ENCODE measurements at regions not wholly inside any gene's neighbourhood (a gene's known extent, or its start where the extent isn't known, plus 50 kb on each side); places are given as distances from the start of the nearest gene placed in this dataset.

DNA sequence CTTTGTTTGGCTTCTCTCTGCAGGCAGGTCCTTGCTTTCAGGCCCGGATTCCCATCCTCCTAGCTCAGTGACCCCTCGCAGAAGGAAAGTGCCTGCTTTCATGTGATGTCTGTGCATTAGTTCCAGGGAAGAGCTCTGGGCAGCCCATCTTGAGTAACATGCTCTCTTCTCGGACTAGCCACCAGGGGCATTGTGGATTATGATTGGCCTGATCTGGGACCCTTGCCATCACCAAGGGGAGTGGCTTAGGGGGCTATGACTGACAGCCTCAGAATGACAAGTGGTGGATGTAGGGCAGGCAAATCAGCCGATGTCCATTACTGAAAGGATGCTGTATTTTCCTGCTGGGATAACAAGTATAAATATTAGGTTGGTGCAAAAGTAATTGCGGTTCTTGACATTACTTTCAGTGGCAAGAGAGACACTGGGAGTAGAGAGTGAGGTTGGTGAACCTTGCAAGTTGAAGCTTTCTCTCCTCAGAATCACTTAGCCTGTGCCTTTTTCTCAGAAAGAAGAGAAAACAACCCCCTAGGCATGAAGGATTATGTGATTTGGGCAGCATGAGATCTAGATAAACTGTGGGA is 71.5 kb upstream of the MPHOSPH6 start:
- no peak for DNase-seq (ENCODE audit: low read depth, low spot score)

DNA sequence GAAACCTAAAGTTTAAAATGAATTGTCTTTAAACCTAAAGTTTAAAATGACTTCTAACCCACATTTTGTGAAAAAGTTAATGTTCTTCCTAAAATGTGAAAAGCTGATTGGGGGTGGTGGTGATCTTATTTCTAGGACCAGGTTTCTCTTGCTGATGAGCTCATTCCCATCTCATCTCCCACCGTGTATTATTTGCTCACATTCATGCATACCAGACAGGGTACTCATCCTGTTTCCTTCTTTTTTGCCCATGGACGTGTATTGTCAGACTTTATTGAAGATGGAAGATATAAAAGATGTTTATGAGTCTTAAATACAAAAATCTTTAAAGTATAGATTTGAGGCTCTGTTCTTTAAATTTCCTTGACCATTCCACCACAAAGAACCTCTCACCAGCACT is 70.1 kb upstream of the MPHOSPH6 start:
- no peak for DNase-seq (ENCODE audit: low read depth, low spot score)

DNA sequence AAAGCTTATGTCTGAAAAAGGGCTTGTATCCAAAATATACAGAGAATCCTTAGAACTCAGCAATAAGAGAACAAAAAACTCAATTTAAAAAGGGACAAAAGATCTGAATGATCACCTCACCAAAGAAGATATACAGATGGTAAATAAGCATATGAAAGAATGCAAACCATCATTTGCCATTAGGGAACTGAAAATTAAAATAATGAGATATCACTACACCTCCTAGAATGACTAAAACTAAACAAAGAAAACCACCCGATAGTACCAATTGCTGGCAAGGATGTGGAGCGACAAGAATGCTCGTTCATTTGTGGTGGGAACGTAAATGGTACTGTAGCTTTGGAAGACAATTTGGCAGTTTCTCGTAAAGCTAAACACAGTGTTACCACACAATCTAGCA is 66.9 kb upstream of the MPHOSPH6 start:
- DNase-seq (ENCODE audit: low read depth, low spot score) = no peak

DNA sequence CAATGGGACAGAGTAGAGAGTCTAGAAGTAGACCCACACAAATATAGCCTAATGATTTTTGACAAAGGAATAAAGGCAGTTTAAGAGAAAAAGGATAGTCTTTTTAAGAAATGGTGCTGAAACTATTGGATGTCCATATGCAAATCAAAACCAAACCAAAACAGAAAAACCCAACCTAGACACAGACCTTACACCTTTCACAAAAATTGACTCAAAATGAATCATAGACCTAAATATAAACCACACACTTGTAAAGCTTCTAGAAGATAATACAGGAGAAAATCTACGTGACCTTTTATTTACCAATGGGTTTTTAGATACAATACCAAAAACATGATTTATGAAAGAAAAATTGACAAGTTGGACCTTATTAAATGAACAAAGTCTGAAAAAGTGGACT is 66.4 kb upstream of the MPHOSPH6 start:
- DNase-seq (ENCODE audit: low read depth, low spot score) = no peak

DNA sequence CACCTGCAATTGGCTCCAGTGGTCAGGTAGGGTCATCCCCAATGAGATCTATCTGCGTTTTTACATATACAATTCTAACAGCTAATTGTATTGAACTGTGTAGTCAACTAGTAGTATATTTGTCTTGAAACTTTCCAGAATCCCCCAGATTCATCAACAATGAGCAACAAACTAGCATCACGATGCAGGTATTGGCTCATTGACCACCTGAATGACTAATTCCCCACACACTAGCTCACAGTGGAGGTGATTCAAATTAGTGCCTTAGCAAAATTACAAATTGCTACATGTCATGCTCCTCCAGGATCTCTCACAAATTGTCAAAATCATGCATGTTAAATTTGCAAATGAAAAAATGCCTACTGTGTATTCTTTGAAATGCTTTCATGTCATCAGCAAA is 62.8 kb upstream of the MPHOSPH6 start:
- DNase-seq (ENCODE audit: low read depth, low spot score) = no peak

DNA sequence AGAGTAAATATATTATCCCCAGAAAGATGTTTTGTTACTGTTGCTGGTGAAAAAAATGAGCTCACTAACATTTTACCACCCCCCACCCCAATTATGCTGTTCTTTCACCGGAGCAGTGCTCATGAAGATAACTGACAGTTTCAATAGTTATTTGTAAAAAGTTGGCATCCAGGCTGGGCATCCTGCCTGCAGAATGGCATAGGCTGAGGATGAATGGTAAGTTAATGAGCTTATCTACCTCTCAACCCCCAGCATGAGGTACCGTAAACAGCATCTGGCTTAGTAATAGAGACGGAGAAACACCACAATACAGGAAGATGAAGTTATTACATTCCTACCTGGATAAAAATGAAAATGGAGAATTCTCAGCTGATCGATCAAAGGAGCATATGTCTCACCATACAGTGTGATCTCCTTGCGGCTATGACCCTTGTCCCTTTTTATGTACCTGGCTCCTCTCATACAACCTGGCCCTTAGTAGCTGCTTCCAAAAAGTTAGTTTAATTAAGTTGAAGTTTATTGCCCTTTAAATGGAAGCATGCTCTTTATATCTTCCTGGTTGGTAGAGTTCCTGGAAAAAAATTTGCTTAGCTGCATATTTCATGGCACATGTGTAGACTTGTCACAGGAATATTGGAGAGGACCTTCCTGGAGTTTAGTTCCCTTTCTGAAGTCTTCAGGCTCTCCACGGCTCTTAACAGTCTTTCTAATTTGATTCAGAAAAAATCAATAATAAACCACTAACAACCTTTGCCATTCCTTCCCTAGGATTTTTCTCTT is 61.2 kb upstream of the MPHOSPH6 start:
- DNase-seq (ENCODE audit: low read depth, low spot score) = no peak

DNA sequence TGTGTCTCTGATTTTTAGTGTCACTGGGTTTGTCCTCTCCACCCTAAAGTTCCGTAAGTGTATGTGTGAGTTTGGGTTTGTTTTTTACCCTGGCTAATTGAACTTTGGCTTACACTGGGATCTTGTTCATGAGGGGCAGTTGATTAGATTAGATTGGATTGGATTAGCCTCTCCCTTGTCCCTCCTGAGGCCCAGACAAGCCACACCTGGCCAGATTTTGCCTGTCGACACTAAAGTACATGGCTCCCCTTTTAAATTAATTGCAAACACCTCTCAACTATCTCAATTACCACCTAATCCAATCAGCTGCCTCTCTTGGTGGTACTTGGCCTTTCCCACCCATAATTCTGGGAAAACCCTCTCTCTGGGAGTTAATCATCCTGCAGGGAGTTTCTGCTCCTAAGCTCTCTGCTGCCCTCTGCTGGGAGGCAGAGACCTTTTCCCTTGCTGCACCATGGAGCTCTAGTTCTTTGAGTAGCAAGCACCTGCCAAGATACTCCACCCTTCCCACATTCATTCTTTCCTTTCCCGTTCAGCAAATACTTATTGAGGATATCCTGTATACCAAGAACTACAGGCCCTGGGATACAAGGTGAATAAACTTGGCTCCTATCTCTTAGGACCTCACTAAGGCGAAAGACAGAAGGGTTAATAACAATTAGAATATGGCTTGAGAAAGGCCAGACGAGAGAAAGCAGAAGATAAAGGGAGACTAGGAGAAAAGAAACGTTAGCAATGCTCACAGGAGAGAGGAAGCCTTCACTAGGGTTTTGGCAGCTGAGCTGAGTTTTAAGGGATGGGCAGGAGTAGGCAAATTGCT is 60.0 kb upstream of the MPHOSPH6 start:
- DNase-seq (ENCODE audit: low read depth, low spot score) = peak; percentile 8

DNA sequence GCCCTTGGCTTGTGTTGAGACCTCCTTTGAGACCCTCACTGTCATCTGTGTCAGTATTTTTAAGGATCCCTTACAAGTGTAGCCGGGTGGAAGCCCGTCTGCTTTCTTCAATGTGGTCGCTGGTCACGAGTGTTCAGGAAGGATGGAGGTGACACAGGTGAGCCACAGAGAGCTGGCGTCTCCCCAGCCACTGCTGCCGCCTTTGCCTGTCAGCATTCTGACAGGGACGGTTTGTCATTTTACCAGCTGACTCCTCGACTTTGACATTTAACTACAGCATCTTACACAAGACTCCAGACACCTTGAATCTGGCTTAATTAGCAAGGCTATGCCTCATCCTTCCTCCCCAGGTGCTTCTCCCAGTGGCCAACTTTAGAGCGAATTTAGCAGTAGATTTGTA is 56.3 kb upstream of the MPHOSPH6 start:
- no peak for DNase-seq (ENCODE audit: low read depth, low spot score)

DNA sequence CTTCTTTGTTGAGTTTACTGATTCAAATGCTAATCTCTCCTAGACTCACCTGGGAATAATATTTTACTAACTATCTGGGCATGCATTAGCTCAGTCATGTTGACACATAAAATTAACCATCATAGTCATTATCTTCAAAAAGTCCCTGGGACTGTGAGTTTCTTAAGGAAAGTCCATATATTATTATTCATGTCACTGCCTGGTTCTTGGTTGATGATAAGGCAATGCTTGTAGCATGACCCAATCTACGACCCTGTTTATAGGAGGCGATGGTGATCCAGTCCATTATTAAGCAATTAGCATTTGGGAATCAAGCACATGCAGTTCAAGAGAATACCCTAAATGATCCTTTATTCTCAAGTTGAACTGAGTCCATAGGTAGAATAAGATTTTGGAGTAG is 54.8 kb upstream of the MPHOSPH6 start:
- no peak for DNase-seq (ENCODE audit: low read depth, low spot score)

DNA sequence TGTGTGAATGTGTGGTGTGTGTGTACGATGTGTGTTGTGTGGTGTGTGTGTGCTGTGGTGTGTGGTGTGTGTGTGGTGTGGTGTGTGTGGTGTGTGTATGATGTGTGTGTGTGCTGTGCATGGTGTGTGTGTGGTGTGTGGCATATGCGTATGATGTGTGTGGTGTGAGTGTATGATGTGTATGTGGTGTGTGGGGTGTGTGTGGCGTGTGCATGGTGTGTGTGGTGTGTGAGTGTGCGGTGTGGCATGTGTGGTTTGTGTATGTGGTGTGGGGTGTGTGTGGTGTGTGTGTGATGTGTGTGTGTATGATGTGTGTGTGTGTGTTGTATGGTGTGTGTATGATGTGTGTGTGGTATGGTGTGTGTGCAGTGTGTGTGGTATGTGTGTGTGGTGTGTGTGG is 50.5 kb upstream of the MPHOSPH6 start:
- DNase-seq (ENCODE audit: low read depth, low spot score) = no peak

All from brain pericyte (primary cell).